ENCODE measurements at regions not wholly inside any gene's neighbourhood (a gene's known extent, or its start where the extent isn't known, plus 50 kb on each side); places are given as distances from the start of the nearest gene placed in this dataset.

DNA sequence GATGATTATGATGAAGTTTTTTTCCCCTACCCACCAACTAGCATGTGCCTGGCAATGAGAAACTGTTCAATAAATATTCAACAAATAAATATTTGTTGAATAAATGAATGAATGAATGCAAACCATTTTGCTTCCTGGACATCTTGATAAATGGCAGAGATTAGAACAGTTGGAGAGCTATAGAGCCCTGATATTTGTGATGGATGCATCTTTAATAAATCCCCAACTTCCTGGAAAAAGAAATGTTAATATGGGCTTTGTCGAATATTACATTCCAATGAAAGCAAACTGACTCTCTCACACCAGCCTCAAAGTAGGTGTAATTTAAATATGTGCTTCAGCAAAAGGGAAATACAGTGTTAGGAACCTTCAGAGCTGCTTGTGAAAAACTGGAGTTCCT, 419.7 kb downstream of the MID1IP1 start:
- no peak for DNase-seq (ENCODE audit: low read depth, low spot score)
- TF ChIP-seq CTCF (IDR thresholded peaks at IDR 0.05; ENCODE audit: low read depth, low read length) = no peak
- H3K4me3 ChIP-seq (ENCODE audit: low read depth, low read length) = no peak overlapping the region
- in situ Hi-C loops (cut with HindIII; ENCODE audit: low sequenced_read_pairs) = no loop called here

GRCh38 chrX:39222346-39223113, 421.3 kb downstream of the MID1IP1 start:
- no peak overlapping the region for H3K4me3 ChIP-seq (ENCODE audit: low read depth, low read length)
- in situ Hi-C loops (cut with HindIII; ENCODE audit: low sequenced_read_pairs) = no loop called here
- TF ChIP-seq CTCF (IDR thresholded peaks at IDR 0.05; ENCODE audit: low read depth, low read length) = no peak
- DNase-seq (ENCODE audit: low read depth, low spot score) = no peak

DNA sequence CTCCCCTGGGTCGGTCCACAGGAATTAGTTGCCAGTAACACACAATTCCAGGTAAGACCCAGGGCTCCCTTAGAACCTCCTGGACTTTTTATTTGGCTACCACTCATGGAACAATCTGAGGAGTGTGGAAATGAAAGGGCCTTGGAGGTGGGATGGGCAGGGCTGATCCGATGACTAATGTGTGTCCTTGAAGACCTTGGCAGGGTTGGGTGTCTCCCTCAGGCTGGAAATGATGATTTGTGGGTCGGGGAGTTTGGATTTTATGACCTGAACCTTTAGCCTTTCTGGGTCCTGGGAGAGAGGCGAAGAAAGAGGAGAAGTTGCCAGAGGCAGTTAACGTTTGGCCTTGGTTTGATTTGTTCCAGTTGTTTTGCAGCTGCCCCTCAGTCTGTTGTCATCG, 425.0 kb downstream of the MID1IP1 start:
- no peak for DNase-seq (ENCODE audit: low read depth, low spot score)
- in situ Hi-C loops (cut with HindIII; ENCODE audit: low sequenced_read_pairs) = no loop called here

GRCh38 chrX:39227371-39227770, 426.1 kb downstream of the MID1IP1 start:
- no peak for TF ChIP-seq CTCF (IDR thresholded peaks at IDR 0.05; ENCODE audit: low read depth, low read length)
- no peak for DNase-seq (ENCODE audit: low read depth, low spot score)
- in situ Hi-C loops (cut with HindIII; ENCODE audit: low sequenced_read_pairs) = no loop called here
- H3K4me3 ChIP-seq (ENCODE audit: low read depth, low read length) = no peak overlapping the region

More for the DNA sequence above, 425.0 kb downstream of the MID1IP1 start:
- no peak overlapping the region for H3K4me3 ChIP-seq (ENCODE audit: low read depth, low read length)
- TF ChIP-seq CTCF (IDR thresholded peaks at IDR 0.05; ENCODE audit: low read depth, low read length) = no peak

DNA sequence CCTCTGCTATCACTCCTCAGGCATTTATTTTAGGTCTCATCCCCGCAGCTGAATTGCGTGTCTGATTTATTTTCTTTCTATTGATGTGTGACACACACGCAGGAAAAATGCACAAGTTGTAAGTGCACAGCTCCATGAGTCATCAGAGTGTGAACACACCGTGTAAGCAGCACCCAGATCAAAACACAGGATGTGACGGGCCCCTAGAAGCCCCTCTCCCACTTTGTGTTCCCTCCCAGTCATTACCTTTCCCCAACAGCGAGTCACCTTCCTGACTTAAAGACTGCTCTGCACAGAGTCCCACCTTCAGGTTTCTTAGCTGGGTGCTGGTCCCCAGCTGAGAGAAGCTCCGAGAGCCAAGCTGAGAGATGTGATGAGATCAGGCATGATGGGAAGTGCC, 436.7 kb downstream of the MID1IP1 start:
- no peak for TF ChIP-seq CTCF (IDR thresholded peaks at IDR 0.05; ENCODE audit: low read depth, low read length)
- no peak for DNase-seq (ENCODE audit: low read depth, low spot score)
- in situ Hi-C loops (cut with HindIII; ENCODE audit: low sequenced_read_pairs) = no loop called here
- no peak overlapping the region for H3K4me3 ChIP-seq (ENCODE audit: low read depth, low read length)

- DNase-seq (ENCODE audit: low read depth, low spot score) = no peak
- TF ChIP-seq CTCF (IDR thresholded peaks at IDR 0.05; ENCODE audit: low read depth, low read length) = peak; percentile 43
- in situ Hi-C loops (cut with HindIII; ENCODE audit: low sequenced_read_pairs) = no loop called here
- no peak overlapping the region for H3K4me3 ChIP-seq (ENCODE audit: low read depth, low read length)
Measured at GRCh38 chrX:39242187-39242586, 440.9 kb downstream of the MID1IP1 start.
